HepG2 (cell line): ENCODE measurements at regions not wholly inside any gene's neighbourhood (a gene's known extent, or its start where the extent isn't known, plus 50 kb on each side); places are given as distances from the start of the nearest gene placed in this dataset.

Experiments
- ATAC-seq: fragments of 200-7000 bp; cut with Tn5 transposase; 3 replicates; pipeline ENCODE4 v1.9.1; 2020; ENCODE audit warnings: mild to moderate bottlenecking, moderate library complexity
- BruUV-seq: library from RNA; stranded (reverse); fragments of 400-500 nt; replicated peaks from 2 replicates; lab custom pipeline; 2021; lab: Mats Ljungman, UMichigan
- CTCF ChIA-PET: fragments of 300-600 bp; formaldehyde crosslinking; extraction: SDS; loops from one replicate; lab custom pipeline; 2021; ENCODE audit warnings: low total read pairs, inconsistent platforms, low intra/inter-chr PET ratio; lab: Yijun Ruan, JAX
- POLR2A ChIA-PET: fragments of 350-600 bp; sonication (Branson Sonifier 250); formaldehyde crosslinking; loops from one replicate; lab custom pipeline; 2020; ENCODE audit warnings: antibody characterized with exemption, inconsistent platforms; lab: Yijun Ruan, JAX
- DNase-seq: peaks from one replicate; pipeline ENCODE4 v3.0.0-alpha.2; 2015; ENCODE audit warnings: low spot score
- FAIRE-seq: peaks from 3 replicates; lab custom pipeline; 2011; peaks lifted over from hg19 to GRCh38; lab: Jason Lieb, UNC
- H2AFZ ChIP-seq: one replicate; pipeline ENCODE4 v1.6.1; 2011; ENCODE audit warnings: low read length, inconsistent platforms
- H3K27ac ChIP-seq: fragments of 300-600 bp; 3 replicates; pipeline ENCODE4 v1.8.0; 2011; ENCODE audit warnings: mixed run types, mild to moderate bottlenecking, mixed read lengths, low read length, inconsistent platforms; ENCODE audit not compliant: insufficient read depth; ENCODE audit errors: extremely low read length
- H3K27me3 ChIP-seq, 2 experiments: fragments of 200-600 bp in 1 of 2; 2 replicates in 1 of 2; 3 replicates in 1 of 2; pipeline versions ENCODE4 v1.6.0 to v1.8.0; 2011; ENCODE audit warnings: low read length in 2 of 2, mild to moderate bottlenecking in 2 of 2, moderate library complexity in 2 of 2, inconsistent platforms in 1 of 2; ENCODE audit not compliant: insufficient read depth in 2 of 2, control insufficient read depth in 1 of 2
- H3K36me3 ChIP-seq, 2 experiments: fragments of 200-600 bp in 1 of 2; replicated peaks in 1 of 2; 2 replicates in 1 of 2; 3 replicates in 1 of 2; pipeline versions ENCODE4 v1.5.1 to v1.8.0; 2011; ENCODE audit warnings: low read length in 2 of 2, inconsistent platforms in 1 of 2; ENCODE audit not compliant: insufficient read depth in 2 of 2, control insufficient read depth in 1 of 2
- H3K4me1 ChIP-seq: 2 replicates; pipeline ENCODE4 v1.5.1; 2012; ENCODE audit warnings: low read length, inconsistent platforms; ENCODE audit not compliant: insufficient read depth
- H3K4me2 ChIP-seq: 2 replicates; pipeline ENCODE4 v1.6.0; 2011; ENCODE audit warnings: low read depth, low read length, inconsistent platforms
- H3K4me3 ChIP-seq, 3 experiments: fragments of 200-600 bp in 1 of 3; sonication (generic), shearing (Covaris generic) in 1 of 3; replicated peaks in 1 of 3; 2 replicates each; pipeline ENCODE4 v1.5.1; 2011 to 2016; ENCODE audit warnings: low read length in 3 of 3, inconsistent platforms in 2 of 3, low read depth in 2 of 3, mild to moderate bottlenecking in 2 of 3, control low read depth in 1 of 3, mixed read lengths in 1 of 3; ENCODE audit not compliant: insufficient read depth in 1 of 3
- H3K79me2 ChIP-seq: one replicate; pipeline ENCODE4 v1.6.1; 2011; ENCODE audit warnings: low read length, inconsistent platforms; ENCODE audit not compliant: insufficient read depth
- H3K9ac ChIP-seq: 2 replicates; pipeline ENCODE4 v1.6.0; 2011; ENCODE audit warnings: mild to moderate bottlenecking, low read depth, low read length, inconsistent platforms; ENCODE audit not compliant: insufficient read depth
- H3K9me3 ChIP-seq: 2 replicates; pipeline ENCODE4 v1.5.1; 2012; ENCODE audit warnings: mild to moderate bottlenecking, low read length
- H4K20me1 ChIP-seq: 2 replicates; pipeline ENCODE4 v1.6.0; 2011; ENCODE audit warnings: inconsistent platforms, mild to moderate bottlenecking, low read length, moderate library complexity; ENCODE audit not compliant: insufficient read depth
- CEBPB ChIP-seq: IDR thresholded peaks from 2 replicates; pipeline ENCODE4 v1.6.1; 2011; ENCODE audit warnings: low read depth, low read length, improper control_type of control experiment, borderline replicate concordance
- GFI1 ChIP-seq: sonication (generic); formaldehyde crosslinking; IDR thresholded peaks from 2 replicates; pipeline ENCODE4 v1.5.0; 2020; ENCODE audit warnings: missing genetic modification reagents, mild to moderate bottlenecking, borderline replicate concordance
- GPBP1L1 ChIP-seq: sonication (generic); formaldehyde crosslinking; IDR thresholded peaks from 2 replicates; pipeline ENCODE4 v1.5.0; 2020; ENCODE audit warnings: mild to moderate bottlenecking, missing genetic modification reagents
- HNF4A ChIP-seq: sonication (generic); formaldehyde crosslinking; IDR thresholded peaks from 2 replicates; pipeline ENCODE4 v1.4.0; 2020; ENCODE audit warnings: missing genetic modification reagents
- KDM1A ChIP-seq: IDR thresholded peaks from 2 replicates; pipeline ENCODE4 v1.6.1; 2016; ENCODE audit warnings: missing compliant biosample characterization
- MYC ChIP-seq: sonication (generic); formaldehyde crosslinking; IDR thresholded peaks from 2 replicates; pipeline ENCODE4 v1.9.0; 2021; ENCODE audit warnings: missing genetic modification reagents, borderline replicate concordance
- NFIC ChIP-seq: IDR thresholded peaks from 2 replicates; pipeline ENCODE4 v1.6.1; 2012; ENCODE audit warnings: mild to moderate bottlenecking, low read length, inconsistent platforms
- SMYD3 ChIP-seq: sonication (generic); formaldehyde crosslinking; IDR thresholded peaks from 2 replicates; pipeline ENCODE4 v1.8.1; 2023; ENCODE audit warnings: mild to moderate bottlenecking, missing genetic modification reagents
- SRSF9 ChIP-seq: fragments of 200-400 bp; formaldehyde crosslinking; IDR thresholded peaks from 2 replicates; pipeline ENCODE4 v1.6.1; 2018; ENCODE audit warnings: borderline replicate concordance, mild to moderate bottlenecking, low read depth, low read length; ENCODE audit not compliant: insufficient read depth, poor library complexity, severe bottlenecking
- ZFP36L2 ChIP-seq: sonication (generic); formaldehyde crosslinking; IDR thresholded peaks from 2 replicates; pipeline ENCODE4 v1.4.0; 2020; ENCODE audit warnings: missing genetic modification reagents
- ZHX1 ChIP-seq: sonication (generic); formaldehyde crosslinking; IDR thresholded peaks from 2 replicates; pipeline ENCODE4 v1.8.1; 2022; ENCODE audit warnings: low read depth, mild to moderate bottlenecking, missing genetic modification reagents
- ZNF766 ChIP-seq: sonication (generic); formaldehyde crosslinking; IDR thresholded peaks from 2 replicates; pipeline ENCODE4 v1.5.0; 2020; ENCODE audit warnings: missing genetic modification reagents, borderline replicate concordance
- ZSCAN20 ChIP-seq: sonication (generic); formaldehyde crosslinking; IDR thresholded peaks from 2 replicates; pipeline ENCODE4 v1.4.0; 2020; ENCODE audit warnings: missing genetic modification reagents, mild to moderate bottlenecking, borderline replicate concordance
- WGBS: methylation state at CpG from one replicate; pipeline ENCODE4 v1.1.6; 2017; ENCODE audit warnings: low lambda C conversion rate; 5-methylcytosine and 5-hydroxymethylcytosine counted together
- in situ Hi-C: cut with HindIII; loops from 2 replicates; pipeline ENCODE4 v1.10.0; 2017; ENCODE audit warnings: low pct_unique_long_range_greater_than_20kb; ENCODE audit not compliant: extremely low pct_ligation_motif_present
- intact Hi-C: fragments of 100-400 bp; cut with micrococcal nuclease; formaldehyde crosslinking; loops from one replicate; pipeline ENCODE4 v1.10.0; 2022; ENCODE audit not compliant: unreplicated experiment

GRCh38 chr18:22728016-22728415 is 205.1 kb upstream of the RBBP8 start:
- Histone ChIP-seq H3K9me3 (no peaks in the 10 kb centered on the region), H3K27me3 (no peaks in the 10 kb centered on the region), H3K4me2 (no peak overlapping the region), H3K4me3 (no peak overlapping the region), H3K36me3 (no peaks in the 10 kb centered on the region), H3K4me1 (peaks cover 8% of the 10 kb centered on the region; the same call in 1 of the 2 replicates), H3K79me2 (no peaks in the 10 kb centered on the region), H4K20me1 (no peaks in the 10 kb centered on the region), H3K27ac (no peak overlapping the region), H2AFZ (no peak overlapping the region), H3K9ac (no peak overlapping the region)
- FAIRE-seq: no peak
- CTCF ChIA-PET: no interaction called here
- POLR2A ChIA-PET: no interaction called here
- in situ Hi-C loops: no loop called here
- no peak for DNase-seq
- intact Hi-C loops: no loop called here
- ATAC-seq: no peak; the same call in 1 of the 3 replicates
- no TSS peak for BruUV-seq
- TF ChIP-seq CEBPB (peak; percentile 39; the same call in 1 of the 2 replicates), SRSF9 (no peak), HNF4A (CRISPR knock-in tag) (0 out of 2 replicates have a peak, but pooled peaks have one; percentile 5)

- FAIRE-seq (no peak), ATAC-seq (no peak)
Observed at GRCh38 chr18:22728481-22729105, 204.5 kb upstream of the RBBP8 start.

More at GRCh38 chr18:22728481-22729105, 204.5 kb upstream of the RBBP8 start:
- no TSS peak for BruUV-seq
- Histone ChIP-seq H2AFZ (no peak overlapping the region), H3K27me3 (no peaks in the 10 kb centered on the region), H3K79me2 (no peaks in the 10 kb centered on the region), H3K9ac (no peak overlapping the region), H3K4me2 (no peak overlapping the region), H4K20me1 (no peaks in the 10 kb centered on the region), H3K4me1 (peaks cover 8% of the 10 kb centered on the region; the same call in 1 of the 2 replicates), H3K9me3 (no peaks in the 10 kb centered on the region), H3K4me3 (no peak overlapping the region), H3K27ac (no peak overlapping the region), H3K36me3 (no peaks in the 10 kb centered on the region)
- no peak for DNase-seq
- CTCF ChIA-PET: no interaction called here
- intact Hi-C loops: no loop called here
- POLR2A ChIA-PET: no interaction called here
- WGBS: 0% methylated on average over 1 of the region's 1 CpG
- in situ Hi-C loops: no loop called here
- TF ChIP-seq MYC (CRISPR knock-in tag): no peak
- no peak for TF ChIP-seq ZNF766 (CRISPR knock-in tag)
- no peak for TF ChIP-seq KDM1A (CRISPR knock-in tag)
- TF ChIP-seq GFI1: no peak
- no peak for TF ChIP-seq ZSCAN20 (CRISPR knock-in tag)
- TF ChIP-seq ZFP36L2 (CRISPR knock-in tag): no peak
- no peak for TF ChIP-seq SMYD3 (CRISPR knock-in tag)
- TF ChIP-seq ZHX1: no peak
- no peak for TF ChIP-seq NFIC
- no peak for TF ChIP-seq GPBP1L1 (CRISPR knock-in tag)
